Posterior vena cava (tissue), 2 donors: ENCODE measurements at regions not wholly inside any gene's neighbourhood (a gene's known extent, or its start where the extent isn't known, plus 50 kb on each side); places are given as distances from the start of the nearest gene placed in this dataset.

Experiments used
- DNase-seq: peaks from one replicate; pipeline ENCODE4 v3.0.0-alpha.2; 2020; ENCODE audit warnings: low spot score
- intact Hi-C, 2 donors: fragments of 100-400 bp; cut with DNase I; formaldehyde crosslinking; loops; one replicate each; pipeline versions ENCODE4 v1.14.1 to v1.14.2; 2022 to 2023
- donor health status: DM: yes; HTN: yes; CAD: no.
- donor health status: DM: yes; HTN: yes; CAD: no.

DNA sequence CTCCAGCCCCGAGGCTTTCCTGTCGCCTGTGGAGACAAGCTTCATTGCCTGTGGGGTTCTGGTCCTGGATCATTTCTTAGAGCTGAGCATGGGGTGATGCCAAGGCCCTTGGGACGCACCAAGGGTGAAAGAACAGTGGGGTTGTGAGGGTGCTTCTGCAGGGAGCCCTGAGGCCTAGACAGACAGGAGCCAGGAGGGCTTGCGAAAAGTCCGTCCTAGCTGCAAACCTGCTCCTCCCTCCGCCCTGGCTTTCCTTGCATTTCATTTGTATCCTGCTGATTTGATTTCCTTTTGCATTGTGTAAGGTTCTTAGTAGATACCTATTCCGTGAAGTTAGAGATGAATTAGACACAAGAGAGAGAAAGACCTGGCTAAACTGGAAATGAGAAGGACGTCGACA, 286.9 kb upstream of the C2CD4B start:
- DNase-seq: no peak
- intact Hi-C loops: no loop called here

DNA sequence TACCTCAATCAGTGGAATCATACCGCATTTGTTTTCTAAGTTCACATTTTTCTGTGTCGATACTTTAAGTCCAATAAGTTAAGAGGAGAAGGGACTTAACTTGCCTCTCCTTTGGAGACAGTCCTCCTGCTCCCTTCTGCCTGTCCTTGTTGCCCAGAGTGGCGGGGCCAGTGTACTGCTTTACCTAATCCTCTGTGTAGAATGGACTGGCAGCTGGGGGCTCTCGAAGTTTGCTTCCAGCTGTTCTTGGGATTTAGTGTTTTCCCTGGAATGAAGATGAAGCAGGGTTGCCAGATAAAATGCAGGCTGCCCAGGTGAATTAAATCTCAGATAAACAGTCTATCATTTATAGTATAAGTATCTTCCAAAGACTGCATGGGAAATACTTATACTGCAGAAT, 287.6 kb upstream of the C2CD4B start:
- intact Hi-C loops: no loop called here
- DNase-seq: no peak

DNA sequence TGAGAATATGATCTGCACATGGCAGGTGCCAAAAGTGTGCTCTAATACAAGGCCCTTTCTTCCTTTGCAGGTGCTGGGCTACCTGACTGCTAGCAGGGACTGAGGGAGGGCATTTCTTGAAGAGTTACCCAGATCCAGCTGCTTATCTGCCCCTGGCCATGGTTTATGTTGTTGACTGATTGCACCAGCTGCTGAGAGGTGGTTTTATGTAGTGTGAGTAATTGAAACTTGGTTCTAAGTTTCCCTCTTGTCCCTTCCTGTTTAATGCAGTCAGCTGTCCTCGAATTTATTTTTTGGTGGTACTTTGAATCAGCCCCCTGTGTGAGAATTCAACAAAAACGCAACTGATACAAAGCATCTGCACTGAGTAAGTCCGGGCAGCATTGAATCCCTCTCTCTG, 288.3 kb upstream of the C2CD4B start:
- DNase-seq: no peak
- intact Hi-C loops: no loop called here

DNA sequence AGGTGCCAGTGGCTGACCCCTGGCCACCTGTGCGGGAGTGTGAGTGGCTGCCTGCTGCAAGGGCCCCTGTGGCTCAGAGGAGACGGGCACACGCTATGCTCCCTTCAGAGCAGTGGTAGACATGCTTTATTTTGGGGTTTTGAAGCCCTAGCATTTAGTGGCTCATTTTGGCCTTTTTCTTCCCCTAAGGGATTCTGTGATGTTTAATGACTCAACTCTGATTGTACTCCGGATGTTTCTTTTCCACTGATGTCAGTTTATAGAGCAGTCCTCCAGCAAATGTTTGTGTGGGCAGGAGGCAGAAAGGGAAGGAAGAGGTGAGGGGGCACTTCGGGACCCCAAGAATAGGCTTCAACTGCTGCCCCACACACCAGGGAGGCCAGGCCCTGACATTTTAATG, 288.9 kb upstream of the C2CD4B start:
- intact Hi-C loops: no loop called here
- DNase-seq: no peak

DNA sequence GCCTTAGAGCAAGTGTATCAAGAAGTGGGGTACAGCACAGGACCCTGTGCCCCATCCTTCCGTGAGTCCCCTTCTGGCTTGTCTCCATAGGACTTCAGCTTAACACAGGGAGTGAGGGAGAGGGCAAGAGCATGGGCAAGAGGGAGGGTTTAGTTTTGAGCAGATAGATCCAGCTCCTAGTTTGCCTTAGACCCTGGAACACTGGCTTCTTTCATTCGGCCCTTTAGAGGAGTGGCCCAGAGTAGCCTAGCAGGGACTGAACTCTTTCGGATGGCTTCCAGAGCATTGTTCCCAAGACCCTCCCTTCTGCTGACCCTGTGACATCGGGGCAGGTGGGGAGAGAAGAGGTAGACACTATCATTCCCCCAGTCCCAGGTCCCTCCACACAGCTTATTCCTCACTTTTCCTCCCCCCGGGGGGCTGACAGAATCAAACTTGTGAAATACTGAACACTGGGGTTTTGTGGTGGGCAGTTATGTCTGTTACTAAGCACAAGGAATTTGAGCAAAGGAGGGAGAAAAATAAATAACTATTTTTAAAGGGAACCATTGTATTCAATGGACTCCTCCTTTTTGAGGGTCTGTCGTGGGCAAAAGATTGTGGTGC, 289.6 kb upstream of the C2CD4B start:
- DNase-seq: no peak
- intact Hi-C loops: no loop called here

DNA sequence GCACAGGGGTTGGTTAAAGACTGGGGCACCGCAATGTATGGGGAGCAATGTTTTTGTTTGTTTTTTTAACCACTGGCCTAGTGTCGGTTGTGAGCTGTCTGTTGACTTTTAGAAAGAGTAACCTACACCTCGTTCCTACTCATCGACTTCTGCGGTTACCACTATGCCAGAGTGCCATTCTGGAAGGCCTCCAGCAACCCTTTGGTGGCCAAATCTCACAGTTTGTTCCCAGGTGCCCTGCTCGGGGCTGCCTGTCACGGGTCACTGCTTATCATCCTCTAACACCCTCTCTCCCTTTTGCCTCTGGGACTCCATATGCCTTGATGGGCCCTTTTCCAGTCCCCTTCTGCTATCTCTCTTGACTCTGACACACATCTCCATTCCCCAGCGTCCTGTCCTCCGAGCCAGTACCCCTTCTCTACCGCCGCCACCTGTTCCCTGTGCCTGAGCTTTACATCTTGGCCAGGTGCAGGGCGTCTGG, 290.4 kb upstream of the C2CD4B start:
- intact Hi-C loops: no loop called here
- no peak for DNase-seq

DNA sequence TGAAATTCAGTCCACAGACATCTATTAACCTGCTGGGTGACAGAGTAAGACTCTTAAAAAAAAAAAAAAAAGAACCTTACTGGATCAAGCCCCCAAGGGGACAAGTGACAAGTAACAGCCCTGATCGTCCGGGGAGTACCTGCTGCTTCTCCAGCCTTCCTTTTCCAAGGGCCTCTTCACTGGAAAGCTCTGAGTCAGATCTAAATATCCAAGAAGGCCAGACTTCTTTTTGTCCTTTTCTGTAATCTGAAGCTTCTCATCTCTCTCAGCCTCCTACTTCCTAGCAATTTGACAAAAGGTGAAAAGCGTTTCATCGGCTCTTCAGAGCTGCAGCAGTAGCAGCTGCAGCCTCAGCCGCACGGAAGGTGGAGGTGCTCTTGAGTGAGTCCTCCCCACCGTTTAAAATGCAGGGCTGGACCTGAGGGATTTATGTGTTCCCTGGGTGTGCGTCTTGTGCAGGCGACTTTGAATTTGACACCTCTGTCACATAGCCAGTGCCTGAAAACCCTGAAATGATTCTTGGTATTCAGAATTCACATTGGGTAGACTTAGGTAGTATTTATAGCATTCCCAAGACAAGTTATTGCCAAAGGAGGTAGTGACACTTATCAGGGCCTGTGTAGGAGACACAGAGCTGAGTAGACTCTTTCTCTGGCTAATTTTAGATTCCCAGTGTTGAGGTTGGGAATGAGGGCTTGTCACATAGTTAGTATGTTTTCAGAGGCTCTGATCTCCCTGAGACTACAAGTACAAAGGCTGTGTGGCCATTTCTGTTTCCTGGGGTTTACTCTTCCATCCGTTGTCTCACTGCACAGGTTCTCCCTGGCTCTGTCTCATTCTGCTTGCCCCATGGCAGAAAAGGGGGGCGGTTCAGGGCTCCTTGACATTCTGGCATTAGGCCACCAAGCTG, 291.2 kb upstream of the C2CD4B start:
- no peak for DNase-seq
- intact Hi-C loops: no loop called here

DNA sequence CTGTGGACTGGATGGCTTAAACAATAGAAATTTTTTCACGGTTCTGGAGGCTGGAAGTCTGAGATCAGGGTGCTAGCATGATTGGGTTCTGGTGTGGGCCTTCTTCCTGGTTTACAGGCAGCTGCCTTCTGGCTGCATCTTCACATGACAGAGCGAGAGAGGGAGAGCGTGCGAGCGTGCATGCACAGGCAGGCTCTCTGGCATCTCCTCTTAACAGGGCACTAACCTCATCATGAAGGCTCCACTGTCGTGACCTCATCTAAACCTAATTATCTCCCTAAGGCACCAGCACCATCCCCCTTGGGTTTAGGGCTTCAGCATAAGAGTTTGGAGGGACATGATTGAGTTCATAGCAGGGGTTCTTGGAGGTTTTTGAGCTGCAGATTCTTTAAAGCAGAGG, 292.0 kb upstream of the C2CD4B start:
- no peak for DNase-seq
- intact Hi-C loops: no loop called here

DNA sequence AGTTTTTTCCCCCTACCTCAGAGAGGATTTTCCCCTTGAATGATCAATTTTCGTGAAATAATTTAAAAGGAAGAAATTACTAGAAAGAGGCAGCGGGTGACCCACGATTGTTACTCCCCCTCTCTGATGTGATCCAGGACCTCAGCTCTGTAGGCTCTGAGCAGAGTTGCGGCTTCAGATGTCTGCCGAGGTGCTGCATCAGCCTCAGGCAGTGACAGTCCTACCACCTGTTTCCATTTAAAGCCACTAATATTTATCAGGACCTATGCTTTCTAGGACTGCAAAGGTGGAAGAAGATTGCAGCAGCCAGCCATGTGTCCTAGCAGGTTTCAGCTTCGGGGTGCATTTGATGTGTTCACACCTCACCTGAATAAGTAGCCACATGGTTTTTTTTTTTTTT, 294.8 kb upstream of the C2CD4B start:
- intact Hi-C loops: loop anchor here in 1 of 2 donors (10.0 kb wide), 1 partner anchor 65 kb away; the partner anchor contains the start of gene TLN2

DNA sequence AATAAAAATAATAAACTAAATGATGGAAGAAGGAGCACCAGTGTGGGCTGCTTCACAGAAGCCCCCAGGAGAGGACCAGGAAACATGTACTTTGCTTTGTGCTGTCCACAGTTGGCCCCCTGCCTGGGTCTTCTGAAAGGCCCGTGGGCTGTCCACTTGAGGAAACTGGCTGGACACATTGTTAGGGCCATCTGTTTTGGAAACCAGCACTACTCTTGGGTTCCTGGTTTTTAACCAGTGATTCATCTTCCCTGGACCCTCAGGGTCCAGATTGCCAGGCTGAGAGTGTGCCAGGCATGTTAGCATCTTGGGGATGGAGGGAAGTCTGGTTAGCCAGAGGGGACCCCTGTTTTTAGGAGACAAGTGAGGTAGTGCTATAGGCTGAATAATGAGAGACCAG, 297.2 kb upstream of the C2CD4B start:
- no peak for DNase-seq
- intact Hi-C loops: loop anchor here in 1 of 2 donors (10.0 kb wide), 1 partner anchor 67 kb away; the partner anchor contains the start of gene TLN2

More for the DNA sequence above, 294.8 kb upstream of the C2CD4B start:
- DNase-seq: no peak

DNA sequence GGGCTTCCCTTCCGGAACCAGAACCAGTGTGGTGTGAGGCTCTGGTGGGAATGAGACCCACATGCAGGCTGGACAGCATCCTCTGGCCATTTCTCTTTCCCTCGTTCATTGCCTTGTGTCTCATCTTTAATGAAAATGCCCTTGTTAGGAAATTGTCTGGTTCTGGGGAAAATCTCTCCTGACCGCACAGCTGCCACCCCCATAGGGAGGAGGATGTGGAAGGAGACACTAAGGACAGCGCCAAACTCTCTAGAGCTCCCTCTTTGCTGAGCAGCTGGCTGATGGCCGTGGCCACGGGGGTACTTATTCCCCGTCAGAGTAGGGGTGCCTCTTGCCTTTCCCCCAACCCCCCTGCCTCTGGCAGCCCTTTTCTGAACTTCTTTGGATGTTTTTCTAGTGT, 297.6 kb upstream of the C2CD4B start:
- DNase-seq: no peak
- intact Hi-C loops: loop anchor here in 1 of 2 donors (10.0 kb wide), 1 partner anchor 68 kb away; the partner anchor contains the start of gene TLN2

DNA sequence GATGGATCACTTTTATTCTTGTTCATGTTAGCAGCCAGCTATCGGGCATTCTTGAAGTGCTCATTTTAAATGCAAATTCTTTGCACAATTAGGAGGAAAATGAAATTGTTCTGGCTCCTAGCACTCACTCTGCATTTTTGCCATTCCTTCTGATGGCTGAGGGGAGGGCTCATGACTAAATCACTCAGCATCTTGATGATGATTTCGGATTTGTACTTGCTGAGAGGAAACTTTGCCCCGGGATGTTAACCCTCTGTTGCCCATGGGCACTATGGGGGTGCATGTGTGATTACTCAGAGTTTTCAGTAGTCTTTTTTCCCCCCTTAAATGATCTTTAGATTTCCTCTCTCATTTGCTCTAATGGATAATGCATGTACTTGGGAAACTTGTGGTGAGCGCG, 299.6 kb upstream of the C2CD4B start:
- intact Hi-C loops: loop anchor here in 1 of 2 donors (10.0 kb wide), 1 partner anchor 70 kb away; the partner anchor contains the start of gene TLN2
- DNase-seq: no peak

DNA sequence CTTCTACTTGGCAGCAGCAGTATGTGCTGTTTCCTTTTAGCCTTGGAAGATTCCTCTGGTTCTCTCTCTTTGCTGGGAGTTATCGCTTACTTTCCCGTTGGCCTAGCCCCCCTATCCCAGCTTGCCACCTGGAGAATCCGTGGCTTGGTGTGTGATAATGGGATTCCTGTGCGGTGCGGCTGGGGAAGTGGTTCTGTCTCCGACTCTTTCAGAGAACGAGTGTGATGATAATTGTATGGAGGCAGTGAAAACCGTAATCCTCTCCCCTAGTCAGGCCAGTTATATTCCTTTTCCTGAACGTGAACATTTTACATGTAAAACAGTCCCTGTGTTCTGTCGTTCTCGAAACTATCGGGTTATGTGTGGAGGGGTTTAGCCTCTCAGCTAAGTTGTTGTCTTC, 300.1 kb upstream of the C2CD4B start:
- intact Hi-C loops: loop anchor here in 1 of 2 donors (10.0 kb wide), 1 partner anchor 70 kb away; the partner anchor contains the start of gene TLN2
- no peak for DNase-seq

DNA sequence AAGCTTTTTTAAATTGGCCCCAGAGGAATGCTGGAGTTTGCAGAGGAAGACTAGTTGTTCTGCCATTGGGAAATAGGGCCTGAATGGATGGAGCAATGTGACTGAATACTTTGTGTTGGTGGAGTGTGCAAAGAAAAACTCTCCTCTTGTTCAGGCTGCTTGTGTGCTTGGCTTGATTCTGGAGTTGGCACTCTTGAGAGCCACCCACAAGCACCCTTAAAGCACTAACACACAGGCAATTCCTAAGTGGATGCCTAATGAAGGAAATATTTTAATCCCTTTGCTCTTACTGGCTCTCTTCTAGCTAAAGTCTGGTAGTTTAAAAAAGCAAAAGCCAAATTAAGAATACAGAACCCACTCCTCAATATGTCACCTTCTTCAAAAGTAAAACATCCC, 304.4 kb upstream of the C2CD4B start:
- intact Hi-C loops: loop anchor here in 1 of 2 donors (10.0 kb wide), 1 partner anchor 75 kb away; the partner anchor contains the start of gene TLN2

DNA sequence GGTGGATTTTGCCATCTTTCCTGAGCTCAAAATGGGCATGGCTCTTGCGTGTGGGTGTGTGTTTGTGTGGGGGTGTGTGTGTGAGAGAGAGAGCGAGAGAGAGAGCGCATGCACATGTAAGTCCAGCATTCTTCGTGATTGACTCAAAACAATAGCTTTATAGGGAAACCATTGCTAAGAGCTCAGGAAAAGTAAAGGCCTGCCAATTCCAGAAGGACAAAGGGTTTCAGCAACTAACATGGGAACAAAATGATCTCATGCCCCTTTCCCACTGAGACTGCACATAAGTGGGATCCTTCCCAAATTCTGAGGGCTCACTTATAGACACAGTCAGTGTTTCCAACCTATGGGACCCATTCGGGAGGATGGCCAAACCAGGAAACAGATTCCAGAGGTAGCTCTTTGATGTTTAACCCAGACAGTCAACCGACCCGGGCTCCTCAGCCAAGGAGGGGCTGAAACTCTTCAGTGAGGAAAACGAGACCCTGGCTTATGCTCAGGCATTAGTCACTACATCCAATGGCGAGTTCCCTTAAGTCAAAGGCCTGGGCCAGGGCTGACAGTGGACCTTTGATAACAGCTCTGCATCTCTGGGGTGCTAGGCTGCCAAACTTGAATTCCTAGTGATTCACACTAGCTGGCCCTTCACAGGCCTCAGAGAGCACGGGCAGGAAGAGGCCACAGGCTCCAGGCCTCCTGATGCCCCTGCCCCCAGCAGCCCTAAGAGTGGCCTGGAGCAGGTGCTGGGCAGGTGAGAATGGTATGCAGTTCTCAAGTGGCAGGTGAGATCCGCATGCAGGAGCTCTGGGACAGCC, 305.0 kb upstream of the C2CD4B start:
- DNase-seq: peak; percentile 90
- intact Hi-C loops: loop anchor here in 1 of 2 donors (10.0 kb wide), 1 partner anchor 75 kb away; the partner anchor contains the start of gene TLN2

More for the DNA sequence above, 304.4 kb upstream of the C2CD4B start:
- peak; percentile 35 for DNase-seq

DNA sequence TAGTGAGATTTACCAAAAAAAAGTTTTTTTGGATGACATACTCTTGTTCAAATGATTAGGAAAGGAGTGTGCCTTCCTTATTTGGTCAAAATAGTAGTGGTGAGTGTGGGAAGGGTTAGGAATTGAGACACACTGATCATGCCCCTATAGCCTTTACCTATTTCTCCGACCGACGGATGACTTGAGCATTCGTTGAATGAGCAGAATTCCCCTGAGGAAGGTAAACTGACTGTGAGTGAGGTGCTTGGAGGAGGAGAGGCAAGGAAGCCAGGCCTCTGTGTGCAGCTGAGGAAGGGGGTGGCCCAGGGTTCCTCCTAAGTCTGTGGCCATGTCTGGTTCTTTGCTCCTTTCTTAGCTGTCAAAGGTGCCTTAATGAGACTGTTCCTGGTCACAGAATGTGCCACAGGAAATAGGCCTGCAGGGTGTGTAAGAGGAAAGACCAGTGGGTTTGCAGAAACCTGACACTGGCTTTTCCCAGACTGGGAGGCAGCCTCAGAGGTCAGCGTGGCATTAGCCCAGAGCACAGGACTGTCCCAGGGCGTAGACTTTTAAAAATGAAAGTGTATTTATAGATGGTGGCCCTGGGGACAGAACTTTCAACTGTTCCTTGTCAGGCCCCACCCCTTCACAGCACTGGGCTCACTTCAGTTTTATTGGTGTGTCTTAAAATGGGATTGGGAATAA, 307.7 kb upstream of the C2CD4B start:
- DNase-seq: peak; percentile 85
- intact Hi-C loops: no loop called here

DNA sequence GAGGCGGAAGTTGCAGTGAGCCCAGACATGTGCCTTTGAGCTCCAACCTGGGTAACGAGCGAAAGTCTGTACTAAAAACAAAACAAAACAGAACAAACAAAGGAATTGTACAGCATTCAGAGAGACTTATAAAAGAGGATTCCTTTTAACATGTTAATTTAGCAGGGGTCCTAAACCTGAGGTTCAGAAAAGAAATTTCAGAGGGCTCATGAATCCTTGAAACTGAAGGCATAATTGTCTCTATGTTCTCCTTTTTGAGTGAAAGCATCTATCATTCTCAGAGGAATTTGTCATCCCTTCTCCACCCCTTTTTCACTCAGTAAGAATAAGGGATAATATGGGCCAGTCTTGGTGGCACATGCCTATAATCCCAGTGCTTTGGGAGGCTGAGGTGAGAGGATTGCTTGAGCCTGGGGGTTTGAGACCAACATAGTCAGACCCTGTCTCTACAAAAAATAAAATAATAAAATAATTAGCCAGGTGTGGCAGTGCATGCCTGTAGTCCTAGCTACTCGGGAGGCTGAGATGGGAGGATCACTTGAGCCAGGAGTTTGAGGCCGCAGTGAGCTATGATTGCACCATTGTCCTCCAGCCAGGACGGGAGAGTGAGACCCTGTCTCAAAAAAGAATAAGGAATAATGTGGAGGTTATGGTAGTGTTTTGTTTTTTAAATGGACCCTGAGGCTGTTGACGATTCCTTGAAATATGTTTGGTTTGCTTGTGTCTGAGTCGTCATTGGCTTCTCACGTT, 309.1 kb upstream of the C2CD4B start:
- peak; percentile 44 for DNase-seq
- intact Hi-C loops: no loop called here

DNA sequence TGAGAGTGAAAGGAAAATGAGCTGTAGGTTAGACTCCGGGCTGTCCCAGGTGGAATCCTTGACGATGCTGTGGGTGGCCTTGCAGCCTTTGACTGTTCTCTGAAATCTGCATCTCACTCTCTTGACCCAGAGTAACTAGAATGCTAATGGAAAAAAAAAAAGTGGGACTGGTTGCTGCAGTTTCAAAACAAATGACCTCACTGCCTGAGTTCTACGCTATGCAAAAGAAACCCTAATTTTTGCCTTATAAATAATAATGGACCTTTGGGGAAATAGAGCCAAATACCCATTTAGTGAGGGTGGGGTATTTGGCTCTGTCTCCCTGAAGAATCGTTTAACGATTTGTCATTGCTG, 309.7 kb upstream of the C2CD4B start:
- intact Hi-C loops: no loop called here
- DNase-seq: no peak
